ENCODE measurements at regions not wholly inside any gene's neighbourhood (a gene's known extent, or its start where the extent isn't known, plus 50 kb on each side); places are given as distances from the start of the nearest gene placed in this dataset.

DNA sequence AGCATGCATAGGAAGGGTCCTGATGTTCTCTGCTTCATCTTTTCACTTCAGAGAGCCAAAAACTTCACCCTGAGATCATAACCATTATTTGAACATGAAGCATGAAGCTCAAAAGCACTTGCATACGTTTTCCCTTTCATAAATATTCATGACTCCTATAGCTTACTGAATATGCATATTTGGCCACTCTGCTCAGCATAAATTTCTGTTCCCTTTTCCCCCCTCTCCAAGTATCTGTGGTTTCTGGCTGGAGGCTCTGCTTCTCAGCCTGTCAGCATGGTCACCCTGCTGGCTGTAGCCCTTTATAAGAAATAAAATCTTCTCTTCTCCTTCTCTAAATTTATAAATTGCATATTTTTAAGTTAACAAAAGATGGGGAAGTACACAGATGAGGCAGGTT, 384.7 kb upstream of the AGA start:
- TF ChIP-seq SUZ12 (IDR thresholded peaks at IDR 0.05; ENCODE audit: extremely low read depth, insufficient read depth, insufficient read length): no peak
- TF ChIP-seq YY1 (IDR thresholded peaks at IDR 0.05; ENCODE audit: insufficient read depth, insufficient read length): no peak
- TF ChIP-seq ZNF274 (IDR thresholded peaks at IDR 0.05; ENCODE audit: low read depth, low read length): no peak

DNA sequence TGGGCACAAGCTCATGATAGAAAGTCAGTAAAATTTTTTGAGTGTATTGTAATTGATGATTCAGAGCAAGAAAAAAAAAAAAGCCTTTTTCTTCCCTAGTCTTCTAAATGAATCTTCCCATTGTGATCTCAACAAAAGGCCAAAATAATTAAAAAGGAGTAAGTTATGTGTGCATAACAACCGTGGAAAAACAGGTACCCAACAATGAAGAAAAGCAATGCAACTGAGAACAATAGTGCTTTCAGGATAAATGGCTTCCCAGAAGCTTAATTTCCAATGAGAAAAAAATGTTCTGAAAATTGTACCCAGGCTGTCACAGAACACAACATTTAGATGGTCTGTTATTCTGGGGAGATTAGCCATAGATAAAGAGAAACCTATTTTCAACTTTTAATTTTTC, 399.0 kb upstream of the AGA start:
- H3K4me3 ChIP-seq (ENCODE audit: insufficient read length, low read depth): no peak overlapping the region
- H3K9ac ChIP-seq (ENCODE audit: insufficient read length, low read depth): no peak overlapping the region
- H3K9me3 ChIP-seq (ENCODE audit: insufficient read depth, low read length): no peaks in the 10 kb centered on the region
- no peaks in the 10 kb centered on the region for H3K4me1 ChIP-seq (ENCODE audit: insufficient read depth, insufficient read length)
- H3K36me3 ChIP-seq (ENCODE audit: insufficient read depth, insufficient read length, low read length): no peaks in the 10 kb centered on the region
- H3K27me3 ChIP-seq (ENCODE audit: insufficient read depth, insufficient read length): no peaks in the 10 kb centered on the region
- no peak for DNase-seq (ENCODE audit: low read depth, low spot score)
- TF ChIP-seq YY1 (IDR thresholded peaks at IDR 0.05; ENCODE audit: insufficient read depth, insufficient read length): no peak
- TF ChIP-seq SUZ12 (IDR thresholded peaks at IDR 0.05; ENCODE audit: extremely low read depth, insufficient read depth, insufficient read length): no peak
- TF ChIP-seq ZNF274 (IDR thresholded peaks at IDR 0.05; ENCODE audit: low read depth, low read length): no peak

More for the DNA sequence above, 384.7 kb upstream of the AGA start:
- no peak overlapping the region for H3K9ac ChIP-seq (ENCODE audit: insufficient read length, low read depth)
- H3K4me1 ChIP-seq (ENCODE audit: insufficient read depth, insufficient read length): no peaks in the 10 kb centered on the region
- peaks cover 7% of the 10 kb centered on the region; the same call in 1 of the 2 replicates for H3K9me3 ChIP-seq (ENCODE audit: insufficient read depth, low read length)
- no peaks in the 10 kb centered on the region for H3K27me3 ChIP-seq (ENCODE audit: insufficient read depth, insufficient read length)
- no peak for DNase-seq (ENCODE audit: low read depth, low spot score)
- no peaks in the 10 kb centered on the region for H3K36me3 ChIP-seq (ENCODE audit: insufficient read depth, insufficient read length, low read length)
- no peak overlapping the region for H3K4me3 ChIP-seq (ENCODE audit: insufficient read length, low read depth)

DNA sequence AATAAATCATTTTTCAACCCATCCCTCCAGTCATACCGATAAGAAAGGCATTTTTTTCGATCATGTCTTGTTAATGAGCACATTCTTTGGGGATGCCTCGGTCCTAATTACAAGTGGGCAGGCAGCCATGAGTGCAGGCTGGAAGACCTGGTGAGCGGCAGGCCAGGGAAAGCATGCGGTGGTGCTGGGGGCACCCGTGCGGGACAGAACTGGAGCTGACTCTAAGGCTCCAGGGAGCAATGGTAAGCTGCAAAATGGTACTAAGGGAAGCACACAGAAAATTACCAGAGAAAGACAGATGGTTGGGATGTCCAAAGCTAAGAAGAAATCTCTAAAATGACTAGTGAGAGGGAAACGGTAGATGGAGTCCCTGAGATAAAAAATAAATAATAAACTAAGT, 411.0 kb upstream of the AGA start:
- Histone ChIP-seq H3K4me3 (ENCODE audit: insufficient read length, low read depth) (no peak overlapping the region), H3K9me3 (ENCODE audit: insufficient read depth, low read length) (no peaks in the 10 kb centered on the region), H3K4me1 (ENCODE audit: insufficient read depth, insufficient read length) (no peaks in the 10 kb centered on the region), H3K36me3 (ENCODE audit: insufficient read depth, insufficient read length, low read length) (no peaks in the 10 kb centered on the region), H3K27me3 (ENCODE audit: insufficient read depth, insufficient read length) (no peaks in the 10 kb centered on the region), H3K9ac (ENCODE audit: insufficient read length, low read depth) (no peak overlapping the region)
- TF ChIP-seq YY1 (IDR thresholded peaks at IDR 0.05; ENCODE audit: insufficient read depth, insufficient read length) (no peak), ZNF274 (IDR thresholded peaks at IDR 0.05; ENCODE audit: low read depth, low read length) (no peak), SUZ12 (IDR thresholded peaks at IDR 0.05; ENCODE audit: extremely low read depth, insufficient read depth, insufficient read length) (no peak)
- no peak for DNase-seq (ENCODE audit: low read depth, low spot score)

DNA sequence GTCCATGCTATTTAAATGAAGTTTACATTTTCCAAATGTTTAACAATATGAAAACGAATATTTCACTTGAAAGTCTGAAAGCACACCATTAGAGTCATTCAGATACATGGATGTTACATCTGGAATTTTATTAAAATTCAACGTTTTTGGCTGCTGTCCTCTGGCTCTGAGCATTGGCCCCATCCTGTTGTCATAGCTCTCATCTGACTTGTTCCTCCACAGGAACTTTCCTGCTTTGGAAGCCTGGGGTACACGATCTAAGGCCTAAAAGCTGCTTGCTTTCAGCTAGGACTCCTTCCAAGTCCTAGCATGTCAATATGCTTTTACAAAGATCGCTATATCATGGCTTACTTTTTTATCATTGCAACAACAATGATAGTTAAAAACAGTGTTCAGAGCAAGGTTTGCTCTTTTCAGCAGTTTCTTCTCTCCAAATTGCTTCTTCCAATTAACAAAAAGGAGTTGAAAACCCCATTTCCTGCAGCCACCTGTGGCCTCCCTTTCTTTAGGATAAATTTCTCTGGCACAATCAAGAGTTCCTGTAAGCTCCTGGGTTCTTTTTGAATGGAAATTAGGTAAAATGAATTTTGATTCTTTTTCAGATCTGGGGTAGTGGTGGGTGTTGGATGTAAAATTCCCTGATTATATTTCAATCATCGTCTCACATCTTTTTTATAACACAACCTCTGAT, 413.4 kb upstream of the AGA start:
- Histone ChIP-seq H3K4me1 (ENCODE audit: insufficient read depth, insufficient read length) (no peaks in the 10 kb centered on the region), H3K27me3 (ENCODE audit: insufficient read depth, insufficient read length) (no peaks in the 10 kb centered on the region), H3K9me3 (ENCODE audit: insufficient read depth, low read length) (no peaks in the 10 kb centered on the region), H3K36me3 (ENCODE audit: insufficient read depth, insufficient read length, low read length) (no peaks in the 10 kb centered on the region), H3K4me3 (ENCODE audit: insufficient read length, low read depth) (no peak overlapping the region), H3K9ac (ENCODE audit: insufficient read length, low read depth) (no peak overlapping the region)
- TF ChIP-seq YY1 (IDR thresholded peaks at IDR 0.05; ENCODE audit: insufficient read depth, insufficient read length) (no peak), SUZ12 (IDR thresholded peaks at IDR 0.05; ENCODE audit: extremely low read depth, insufficient read depth, insufficient read length) (no peak), ZNF274 (IDR thresholded peaks at IDR 0.05; ENCODE audit: low read depth, low read length) (no peak)
- no peak for DNase-seq (ENCODE audit: low read depth, low spot score)

DNA sequence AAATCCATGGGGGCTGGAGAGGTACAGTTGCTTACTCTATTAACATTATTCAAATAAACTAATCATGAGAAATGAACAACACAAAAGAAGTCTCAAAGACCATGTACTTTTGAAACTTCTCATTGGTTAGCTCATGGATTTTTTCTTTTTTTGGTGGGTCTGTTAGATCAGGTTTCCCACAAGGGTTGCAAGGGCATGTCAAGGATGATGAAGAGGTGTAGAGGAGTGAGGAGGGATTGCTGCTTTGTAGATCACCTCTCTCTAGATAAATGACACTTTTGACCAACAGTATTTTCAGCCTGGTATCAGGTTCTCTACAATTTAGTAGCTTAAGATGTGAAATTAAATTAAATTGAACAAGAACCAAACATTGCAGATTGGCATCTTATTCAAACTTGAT, 417.9 kb upstream of the AGA start:
- TF ChIP-seq SUZ12 (IDR thresholded peaks at IDR 0.05; ENCODE audit: extremely low read depth, insufficient read depth, insufficient read length) (no peak), ZNF274 (IDR thresholded peaks at IDR 0.05; ENCODE audit: low read depth, low read length) (no peak), YY1 (IDR thresholded peaks at IDR 0.05; ENCODE audit: insufficient read depth, insufficient read length) (no peak)
- H3K9ac ChIP-seq (ENCODE audit: insufficient read length, low read depth): no peak overlapping the region
- no peaks in the 10 kb centered on the region for H3K9me3 ChIP-seq (ENCODE audit: insufficient read depth, low read length)
- DNase-seq (ENCODE audit: low read depth, low spot score): no peak
- no peaks in the 10 kb centered on the region for H3K36me3 ChIP-seq (ENCODE audit: insufficient read depth, insufficient read length, low read length)
- no peaks in the 10 kb centered on the region for H3K27me3 ChIP-seq (ENCODE audit: insufficient read depth, insufficient read length)
- H3K4me1 ChIP-seq (ENCODE audit: insufficient read depth, insufficient read length): no peaks in the 10 kb centered on the region
- no peak overlapping the region for H3K4me3 ChIP-seq (ENCODE audit: insufficient read length, low read depth)

DNA sequence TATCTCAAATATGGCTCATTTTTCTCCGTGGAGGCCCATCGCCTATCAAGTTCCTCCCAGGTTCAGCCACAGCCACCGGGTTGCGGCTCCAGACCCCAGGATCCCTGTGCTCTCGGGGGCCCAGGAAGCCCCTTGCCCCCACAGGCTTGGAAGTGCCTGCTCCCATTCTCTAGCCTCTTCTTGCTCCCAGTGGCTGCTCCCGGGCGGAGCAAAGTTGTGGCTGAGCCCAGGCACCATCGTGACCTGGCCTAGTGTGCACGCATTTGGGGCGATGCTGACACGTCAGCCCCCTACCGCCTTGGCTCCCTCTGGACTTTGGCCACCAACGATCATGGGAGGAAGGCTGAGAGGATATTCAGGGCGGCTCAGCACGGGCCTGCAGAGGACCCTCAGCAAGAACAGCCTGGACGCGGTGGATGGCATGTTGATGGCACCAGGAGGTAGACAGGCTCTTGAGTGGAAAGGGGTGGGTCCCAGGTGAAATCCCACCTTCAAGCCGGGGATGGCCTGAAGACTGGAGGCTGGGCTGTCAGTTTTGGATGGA, 419.4 kb upstream of the AGA start:
- Histone ChIP-seq H3K4me1 (ENCODE audit: insufficient read depth, insufficient read length) (no peaks in the 10 kb centered on the region), H3K27me3 (ENCODE audit: insufficient read depth, insufficient read length) (no peaks in the 10 kb centered on the region), H3K9ac (ENCODE audit: insufficient read length, low read depth) (no peak overlapping the region), H3K9me3 (ENCODE audit: insufficient read depth, low read length) (no peaks in the 10 kb centered on the region), H3K36me3 (ENCODE audit: insufficient read depth, insufficient read length, low read length) (no peaks in the 10 kb centered on the region), H3K4me3 (ENCODE audit: insufficient read length, low read depth) (no peak overlapping the region)
- TF ChIP-seq YY1 (IDR thresholded peaks at IDR 0.05; ENCODE audit: insufficient read depth, insufficient read length) (no peak), SUZ12 (IDR thresholded peaks at IDR 0.05; ENCODE audit: extremely low read depth, insufficient read depth, insufficient read length) (no peak), ZNF274 (IDR thresholded peaks at IDR 0.05; ENCODE audit: low read depth, low read length) (no peak)
- no peak for DNase-seq (ENCODE audit: low read depth, low spot score)

DNA sequence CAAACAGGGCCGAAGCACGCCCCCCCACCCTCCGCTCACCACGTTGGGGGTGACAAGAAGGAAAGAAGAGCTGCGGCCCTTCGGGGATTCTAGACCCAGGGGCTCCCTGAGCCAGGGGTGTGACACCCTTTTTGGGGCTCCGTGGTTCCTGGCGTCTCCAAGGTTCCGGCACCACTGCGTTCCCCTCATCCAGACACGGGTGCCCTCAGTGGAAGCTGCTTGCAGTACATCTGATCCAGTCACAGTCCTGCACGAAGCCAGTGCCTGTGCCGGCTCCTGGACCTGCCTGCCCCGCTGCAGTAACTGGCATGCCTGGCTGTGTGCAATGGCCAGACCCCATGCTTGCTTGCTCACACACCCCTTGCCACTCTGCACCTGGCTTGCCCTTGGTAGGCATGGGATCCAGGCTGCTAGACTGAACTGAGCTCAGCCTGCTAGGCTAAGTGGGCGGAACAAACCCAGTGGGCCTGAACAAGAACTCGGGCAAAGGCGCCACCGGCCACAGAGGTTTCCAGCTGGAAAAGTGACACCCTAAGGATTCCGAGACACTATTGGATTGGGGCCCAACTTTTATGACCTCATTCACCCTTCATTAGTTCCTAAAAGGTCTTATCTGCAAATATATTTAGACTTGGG, 420.4 kb upstream of the AGA start:
- H3K27me3 ChIP-seq (ENCODE audit: insufficient read depth, insufficient read length): no peaks in the 10 kb centered on the region
- H3K36me3 ChIP-seq (ENCODE audit: insufficient read depth, insufficient read length, low read length): no peaks in the 10 kb centered on the region
- TF ChIP-seq YY1 (IDR thresholded peaks at IDR 0.05; ENCODE audit: insufficient read depth, insufficient read length) (no peak), SUZ12 (IDR thresholded peaks at IDR 0.05; ENCODE audit: extremely low read depth, insufficient read depth, insufficient read length) (no peak), ZNF274 (IDR thresholded peaks at IDR 0.05; ENCODE audit: low read depth, low read length) (no peak)
- H3K9ac ChIP-seq (ENCODE audit: insufficient read length, low read depth): no peak overlapping the region
- no peak overlapping the region for H3K4me3 ChIP-seq (ENCODE audit: insufficient read length, low read depth)
- no peaks in the 10 kb centered on the region for H3K9me3 ChIP-seq (ENCODE audit: insufficient read depth, low read length)
- DNase-seq (ENCODE audit: low read depth, low spot score): no peak
- H3K4me1 ChIP-seq (ENCODE audit: insufficient read depth, insufficient read length): no peaks in the 10 kb centered on the region

Measured in NT2/D1 (cell line).